HFF-Myc (cell line): ENCODE measurements at regions not wholly inside any gene's neighbourhood (a gene's known extent, or its start where the extent isn't known, plus 50 kb on each side); places are given as distances from the start of the nearest gene placed in this dataset.
A peak's percentile ranks its signal among the peaks of the same experiment; 100 is the strongest.

ENCODE experiments used
- DNase-seq: peaks from one replicate; pipeline ENCODE4 v3.0.0-alpha.2; 2011; ENCODE audit warnings: low read depth; ENCODE audit errors: extremely low read depth
- H3K4me3 ChIP-seq: replicated peaks from 2 replicates; pipeline ENCODE4 v1.5.1; 2011; ENCODE audit warnings: low read depth, mild to moderate bottlenecking, control low read depth, low read length
- TF ChIP-seq, protein P1 (sequence below): IDR thresholded peaks from 2 replicates; pipeline ENCODE4 v1.5.1; 2012; ENCODE audit warnings: mild to moderate bottlenecking, low read depth, low read length, control low read depth; ENCODE audit errors: missing control alignments

DNA sequence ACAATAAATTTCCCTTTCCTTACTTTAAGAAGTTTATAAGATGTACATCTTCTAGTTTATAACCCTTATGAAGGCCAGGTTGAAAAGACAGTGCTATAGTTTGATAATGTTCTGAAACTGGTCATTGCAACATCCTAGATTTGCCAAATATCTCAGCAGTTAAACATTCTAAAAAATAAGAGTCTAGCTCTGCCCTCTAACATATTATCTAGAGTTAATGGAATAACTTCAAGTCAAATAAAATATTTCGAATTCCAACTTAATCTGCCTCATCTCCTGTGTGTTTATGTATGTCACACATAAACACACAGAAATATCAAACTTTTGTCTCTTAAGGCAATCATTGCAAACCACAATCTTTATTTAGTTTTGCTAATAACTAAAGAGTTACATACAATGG lies 796.6 kb downstream of the TLE1 start:
- TF ChIP-seq, protein P1, sequence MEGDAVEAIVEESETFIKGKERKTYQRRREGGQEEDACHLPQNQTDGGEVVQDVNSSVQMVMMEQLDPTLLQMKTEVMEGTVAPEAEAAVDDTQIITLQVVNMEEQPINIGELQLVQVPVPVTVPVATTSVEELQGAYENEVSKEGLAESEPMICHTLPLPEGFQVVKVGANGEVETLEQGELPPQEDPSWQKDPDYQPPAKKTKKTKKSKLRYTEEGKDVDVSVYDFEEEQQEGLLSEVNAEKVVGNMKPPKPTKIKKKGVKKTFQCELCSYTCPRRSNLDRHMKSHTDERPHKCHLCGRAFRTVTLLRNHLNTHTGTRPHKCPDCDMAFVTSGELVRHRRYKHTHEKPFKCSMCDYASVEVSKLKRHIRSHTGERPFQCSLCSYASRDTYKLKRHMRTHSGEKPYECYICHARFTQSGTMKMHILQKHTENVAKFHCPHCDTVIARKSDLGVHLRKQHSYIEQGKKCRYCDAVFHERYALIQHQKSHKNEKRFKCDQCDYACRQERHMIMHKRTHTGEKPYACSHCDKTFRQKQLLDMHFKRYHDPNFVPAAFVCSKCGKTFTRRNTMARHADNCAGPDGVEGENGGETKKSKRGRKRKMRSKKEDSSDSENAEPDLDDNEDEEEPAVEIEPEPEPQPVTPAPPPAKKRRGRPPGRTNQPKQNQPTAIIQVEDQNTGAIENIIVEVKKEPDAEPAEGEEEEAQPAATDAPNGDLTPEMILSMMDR: no peak
- no peak overlapping the region for H3K4me3 ChIP-seq
- DNase-seq: no peak

DNA sequence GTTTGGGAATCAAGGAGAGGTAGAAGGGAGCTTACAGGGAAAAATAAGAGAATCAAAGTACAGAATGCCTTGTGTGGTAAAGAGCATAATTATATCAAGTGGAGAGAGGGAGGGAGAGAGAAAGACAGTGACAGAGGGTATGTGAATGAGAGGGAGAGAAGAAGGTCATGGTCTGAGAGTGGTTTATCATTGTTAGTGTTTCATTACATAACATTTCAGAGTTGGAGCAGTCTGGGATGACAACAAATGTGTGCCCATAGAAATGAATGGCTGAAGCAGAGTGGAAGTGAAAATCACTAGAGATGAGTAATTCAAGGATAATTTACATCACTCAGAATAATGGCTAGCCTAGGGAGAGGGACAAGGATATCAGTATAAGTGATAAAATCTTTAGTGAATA lies 799.2 kb downstream of the TLE1 start:
- TF ChIP-seq, protein P1: no peak
- H3K4me3 ChIP-seq: no peak overlapping the region
- DNase-seq: no peak

DNA sequence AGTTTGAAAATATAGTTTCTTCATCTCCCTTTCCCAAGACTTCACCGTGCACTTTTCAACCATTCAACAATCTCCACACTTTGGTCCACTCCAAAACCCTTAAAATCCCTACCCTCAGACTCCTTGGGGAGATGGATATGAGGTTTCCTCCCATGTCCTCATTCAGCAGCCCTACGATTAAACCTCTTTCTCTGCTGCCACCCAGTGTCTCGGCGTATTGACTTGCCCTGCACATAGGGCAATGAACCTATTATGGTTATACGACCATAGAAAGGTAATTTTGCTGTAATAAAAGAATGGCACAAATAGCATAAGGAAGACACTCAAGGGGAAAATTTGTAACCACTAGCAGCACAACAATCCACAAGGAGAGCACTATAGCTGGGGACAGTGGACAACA lies 803.5 kb downstream of the TLE1 start:
- no peak for DNase-seq
- H3K4me3 ChIP-seq: no peak overlapping the region
- TF ChIP-seq, protein P1: peak; percentile 11

DNA sequence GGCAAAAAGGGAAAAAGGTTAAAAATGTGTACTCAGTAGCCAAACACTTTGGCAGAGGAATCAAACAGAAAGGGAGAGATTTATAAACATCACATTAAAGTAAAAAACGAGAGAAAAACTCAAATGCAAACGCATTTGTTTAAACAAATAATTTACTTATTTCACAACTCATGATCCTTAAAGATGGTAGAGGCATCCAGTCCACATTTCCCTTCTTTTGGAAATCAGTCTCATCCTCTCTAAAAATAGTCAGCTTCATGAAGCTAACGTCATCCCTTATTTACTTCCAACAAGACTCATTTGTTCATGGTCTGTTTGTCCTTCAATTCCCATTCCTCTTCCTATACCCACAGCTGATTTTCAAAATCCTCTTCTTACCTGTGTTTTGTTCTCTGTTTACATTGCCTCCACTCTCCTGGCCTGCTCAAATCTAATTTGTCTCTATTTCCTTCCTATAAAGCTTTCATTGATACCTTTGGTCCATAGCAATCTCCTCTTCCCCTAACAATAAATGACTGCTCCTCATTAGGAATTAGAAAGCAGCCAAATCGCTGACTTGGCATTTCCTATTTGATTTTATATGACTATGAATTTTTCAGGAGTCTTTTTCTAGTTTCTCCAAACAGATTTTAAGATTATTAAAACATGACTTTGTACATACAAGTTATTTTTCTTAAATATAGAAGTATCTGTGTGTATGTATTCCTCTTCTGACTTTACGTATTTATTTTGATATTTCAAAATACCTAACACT lies 805.3 kb downstream of the TLE1 start:
- no peak overlapping the region for H3K4me3 ChIP-seq

GRCh38 chr9:80883426-80883825 lies 805.9 kb downstream of the TLE1 start:
- TF ChIP-seq, protein P1: no peak
- no peak for DNase-seq
- H3K4me3 ChIP-seq: no peak overlapping the region

More for the DNA sequence above, 805.3 kb downstream of the TLE1 start:
- no peak for DNase-seq
- TF ChIP-seq, protein P1: no peak

- DNase-seq: no peak
- TF ChIP-seq, protein P1: no peak
- no peak overlapping the region for H3K4me3 ChIP-seq
Measured at GRCh38 chr9:80881940-80882339, 807.4 kb downstream of the TLE1 start.

DNA sequence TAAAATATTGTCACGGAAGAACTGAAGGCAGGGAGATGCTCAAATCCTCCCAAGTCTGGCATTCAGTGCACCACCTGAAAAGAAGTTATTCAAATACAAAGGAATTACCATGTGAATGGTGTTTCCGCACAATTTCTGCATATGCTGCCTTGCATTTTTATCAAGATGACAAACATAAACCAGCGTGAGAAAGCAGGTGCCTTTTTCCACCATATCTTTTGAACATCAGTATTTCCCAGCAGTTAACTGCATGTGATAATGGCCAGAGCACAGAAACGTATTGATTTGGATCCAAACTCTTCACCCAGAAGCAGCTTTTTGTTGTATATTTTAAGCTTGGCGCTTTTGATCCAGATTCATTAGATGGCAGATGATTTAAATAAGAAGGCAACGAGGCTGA lies 808.0 kb downstream of the TLE1 start:
- DNase-seq: no peak
- TF ChIP-seq, protein P1: no peak
- no peak overlapping the region for H3K4me3 ChIP-seq
